ENCODE measurements at regions not wholly inside any gene's neighbourhood (a gene's known extent, or its start where the extent isn't known, plus 50 kb on each side); places are given as distances from the start of the nearest gene placed in this dataset.

- TF ChIP-seq TAF1 (IDR thresholded peaks at IDR 0.05; ENCODE audit: borderline replicate concordance, low read depth, low read length) (no peak), TCF12 (IDR thresholded peaks at IDR 0.05) (no peak), NRF1 (IDR thresholded peaks at IDR 0.05; ENCODE audit: low read depth, low read length) (no peak), CHD2 (IDR thresholded peaks at IDR 0.05; ENCODE audit: low read length, partially characterized antibody) (no peak), CTCF (IDR thresholded peaks at IDR 0.05) (no peak)
These were observed 1073.6 kb downstream of the BCL11B start for GRCh38 chr14:98198385-98198784.

All from SK-N-SH (cell line).